NAMALWA (cell line): ENCODE measurements at regions not wholly inside any gene's neighbourhood (a gene's known extent, or its start where the extent isn't known, plus 50 kb on each side); places are given as distances from the start of the nearest gene placed in this dataset.
A peak's percentile ranks its signal among the peaks of the same experiment; 100 is the strongest.
"Not testable (repeated sequence)": the region's sequence is repeated elsewhere in the genome, so short reads cannot be mapped to it uniquely, and the experiment has no call there.

Experiments used
- DNase-seq: peaks from one replicate; pipeline ENCODE4 v3.0.0-alpha.2; 2015; ENCODE audit warnings: low spot score

DNA sequence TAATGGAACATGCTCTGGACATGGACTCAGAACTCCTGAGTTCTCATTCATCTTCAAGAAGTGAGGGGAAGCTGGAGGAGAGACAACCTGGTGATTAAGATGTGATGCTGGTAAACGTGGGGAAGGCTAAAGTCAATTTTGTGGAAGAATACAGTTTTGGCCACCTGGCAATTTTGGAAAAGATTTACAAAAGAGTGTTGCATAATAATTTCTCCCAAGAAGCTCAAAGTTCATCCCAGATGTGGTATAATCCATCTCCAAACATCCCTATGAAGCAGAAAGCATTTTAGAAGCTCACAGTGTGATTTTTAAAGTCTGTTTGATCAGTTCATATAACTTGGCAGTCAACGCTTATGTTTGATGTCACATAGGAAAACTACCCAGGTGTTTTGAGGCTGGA lies 208.7 kb downstream of the LMX1A start:
- DNase-seq, result no peak

- peak; percentile 80 for DNase-seq
Measured at GRCh38 chr1:165144757-165145397, 211.6 kb downstream of the LMX1A start.

GRCh38 chr1:165143437-165144065 lies 213.0 kb downstream of the LMX1A start:
- DNase-seq, result peak; percentile 61

- no peak for DNase-seq
Measured at GRCh38 chr1:165138960-165139359, 217.6 kb downstream of the LMX1A start.

DNA sequence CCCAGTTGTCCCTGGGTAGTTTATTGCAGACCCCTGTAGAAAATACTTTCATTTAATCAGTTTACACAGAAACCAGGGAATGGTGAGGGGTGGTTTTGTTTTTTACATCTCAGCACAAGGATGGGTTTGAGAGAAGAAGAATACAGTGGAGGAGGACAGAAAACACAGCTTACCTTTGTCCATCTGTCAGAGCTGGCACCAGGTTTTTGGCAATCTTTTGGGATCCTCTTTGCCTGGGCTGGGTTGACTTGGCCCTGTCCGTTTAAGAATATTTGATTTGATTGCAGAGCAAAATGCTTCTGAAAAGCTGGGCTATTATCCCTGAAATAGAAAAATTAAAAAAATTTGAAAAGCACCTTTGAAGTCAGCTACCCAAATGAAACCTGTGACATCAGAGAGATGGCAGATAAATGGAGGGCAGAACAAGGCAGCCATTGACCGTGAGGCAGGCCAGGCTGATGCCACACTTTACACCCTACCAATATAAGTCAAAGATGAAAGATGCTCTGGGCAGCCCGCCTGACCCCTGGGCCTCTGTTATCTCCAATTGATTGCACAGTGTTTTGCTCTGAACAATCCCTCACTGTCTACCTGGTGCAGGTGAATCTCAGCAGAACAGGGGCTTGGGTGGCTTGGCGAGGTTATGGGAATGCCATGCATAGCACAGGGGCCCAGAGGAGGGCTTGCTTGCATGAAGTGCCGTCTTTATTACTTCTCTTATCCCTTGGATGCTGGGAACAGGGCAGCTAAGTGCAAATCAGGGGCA lies 218.8 kb downstream of the LMX1A start:
- DNase-seq, result no peak

- DNase-seq, result no peak
Measured at GRCh38 chr1:165134431-165134830, 222.1 kb downstream of the LMX1A start.

DNA sequence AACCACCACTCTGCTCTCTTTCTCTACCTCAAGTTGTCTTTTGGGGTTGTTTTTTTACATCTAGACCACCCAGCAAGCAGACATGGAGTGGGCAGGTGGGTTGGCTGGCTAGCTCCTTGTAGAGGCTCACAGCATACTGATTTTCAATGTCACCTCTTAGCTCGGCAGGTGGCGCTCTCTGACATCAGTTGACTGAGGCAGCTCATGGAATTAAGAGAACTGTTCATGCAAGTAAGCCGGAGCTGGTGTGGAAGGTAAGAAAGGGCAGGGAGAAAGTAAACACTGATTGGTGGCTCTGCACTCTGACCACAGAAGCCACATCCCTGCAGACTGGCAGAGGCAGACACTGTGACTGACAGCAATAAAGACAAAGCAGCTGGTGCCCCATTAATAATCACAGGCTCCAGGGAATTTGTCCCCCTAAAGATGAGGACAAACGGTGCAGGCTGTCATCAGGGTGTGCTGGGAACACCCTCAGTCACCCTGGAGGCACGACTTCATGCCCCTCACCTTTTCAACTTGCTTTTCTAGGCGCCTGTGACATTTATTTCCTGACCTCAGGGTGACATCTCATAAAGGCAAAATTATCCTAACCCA lies 226.8 kb downstream of the LMX1A start:
- DNase-seq, result peak; percentile 82

DNA sequence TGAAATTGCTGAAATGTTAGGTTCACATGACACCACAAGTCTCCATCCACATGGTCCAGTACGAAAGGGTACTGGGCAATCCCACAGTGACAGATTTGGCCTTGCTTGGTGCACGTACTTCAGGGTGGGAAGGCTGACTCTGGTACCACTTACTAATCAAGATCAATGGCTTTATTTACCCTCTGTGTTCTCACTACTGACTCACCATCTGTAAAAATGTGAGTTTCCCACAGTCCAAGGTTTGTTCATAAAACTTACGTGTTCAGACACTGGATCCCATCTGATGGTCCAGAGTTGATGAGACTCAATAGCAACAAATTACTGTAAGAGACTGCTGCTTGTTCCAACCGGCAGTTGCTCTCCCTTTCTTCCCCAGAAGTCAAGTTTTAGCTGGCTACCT lies 231.7 kb downstream of the LMX1A start:
- DNase-seq, result no peak

DNA sequence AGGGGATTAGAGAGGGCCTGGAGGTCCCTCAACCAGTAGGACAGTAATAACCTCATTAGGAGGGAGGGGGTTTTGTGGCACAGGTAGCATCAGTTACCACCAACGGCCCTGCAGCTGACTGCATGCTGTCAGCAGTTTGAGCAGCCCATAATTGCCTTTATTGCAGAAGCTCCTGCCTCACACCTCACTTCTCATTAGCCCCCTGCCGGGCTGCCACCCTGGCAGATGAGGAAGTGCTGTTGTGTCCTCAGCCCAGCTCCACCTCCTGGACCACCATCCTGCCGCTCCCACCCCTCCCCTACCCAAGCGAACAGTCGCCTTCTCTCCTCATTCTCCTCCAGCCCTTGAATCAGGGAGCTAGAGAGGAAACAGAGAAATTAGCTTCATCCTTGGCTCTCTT lies 237.4 kb downstream of the LMX1A start:
- DNase-seq, result no peak

DNA sequence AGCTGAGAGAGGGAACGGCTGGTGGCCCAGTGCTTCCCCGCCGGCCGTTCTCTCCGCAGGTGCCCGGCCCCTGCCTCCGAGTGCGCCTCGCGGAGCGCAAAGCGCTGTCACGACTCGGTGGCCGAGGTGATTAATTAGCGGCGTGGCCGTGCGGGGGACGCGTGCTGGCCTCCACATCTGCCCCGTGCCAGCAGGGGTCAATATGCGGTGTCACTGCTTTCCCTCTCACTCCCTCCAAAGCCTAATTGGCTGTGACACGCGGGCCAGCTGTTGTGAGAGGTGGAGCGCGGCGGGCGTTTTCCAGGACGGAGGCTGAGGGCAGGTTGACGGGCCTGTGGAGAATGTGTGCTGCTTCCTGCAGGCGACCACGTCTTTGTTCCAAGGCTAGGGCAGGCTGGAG lies 239.0 kb downstream of the LMX1A start:
- DNase-seq, result no peak

- no peak for DNase-seq
Measured at GRCh38 chr1:165116732-165117131, 239.8 kb downstream of the LMX1A start.

DNA sequence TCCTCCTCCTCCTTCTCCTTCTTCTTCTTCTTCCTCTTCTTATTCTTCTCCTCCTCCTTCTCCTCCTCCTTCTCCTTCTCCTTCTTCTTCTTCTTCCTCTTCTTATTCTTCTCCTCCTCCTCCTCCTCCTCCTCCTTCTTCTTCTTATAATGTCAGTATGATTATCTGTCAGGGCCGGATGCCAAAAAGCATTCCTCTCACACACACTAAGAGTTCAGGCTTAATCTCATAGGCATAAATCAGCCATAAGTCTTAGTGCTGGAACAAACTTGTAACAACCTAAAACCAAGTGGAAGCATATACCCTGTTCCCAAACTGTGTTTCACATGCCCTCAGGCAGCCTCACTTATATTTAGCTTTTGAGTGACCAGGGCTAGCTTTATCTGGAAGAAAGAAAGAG lies 240.3 kb downstream of the LMX1A start:
- no peak for DNase-seq

GRCh38 chr1:165114889-165115285 lies 241.6 kb downstream of the LMX1A start:
- no peak for DNase-seq

DNA sequence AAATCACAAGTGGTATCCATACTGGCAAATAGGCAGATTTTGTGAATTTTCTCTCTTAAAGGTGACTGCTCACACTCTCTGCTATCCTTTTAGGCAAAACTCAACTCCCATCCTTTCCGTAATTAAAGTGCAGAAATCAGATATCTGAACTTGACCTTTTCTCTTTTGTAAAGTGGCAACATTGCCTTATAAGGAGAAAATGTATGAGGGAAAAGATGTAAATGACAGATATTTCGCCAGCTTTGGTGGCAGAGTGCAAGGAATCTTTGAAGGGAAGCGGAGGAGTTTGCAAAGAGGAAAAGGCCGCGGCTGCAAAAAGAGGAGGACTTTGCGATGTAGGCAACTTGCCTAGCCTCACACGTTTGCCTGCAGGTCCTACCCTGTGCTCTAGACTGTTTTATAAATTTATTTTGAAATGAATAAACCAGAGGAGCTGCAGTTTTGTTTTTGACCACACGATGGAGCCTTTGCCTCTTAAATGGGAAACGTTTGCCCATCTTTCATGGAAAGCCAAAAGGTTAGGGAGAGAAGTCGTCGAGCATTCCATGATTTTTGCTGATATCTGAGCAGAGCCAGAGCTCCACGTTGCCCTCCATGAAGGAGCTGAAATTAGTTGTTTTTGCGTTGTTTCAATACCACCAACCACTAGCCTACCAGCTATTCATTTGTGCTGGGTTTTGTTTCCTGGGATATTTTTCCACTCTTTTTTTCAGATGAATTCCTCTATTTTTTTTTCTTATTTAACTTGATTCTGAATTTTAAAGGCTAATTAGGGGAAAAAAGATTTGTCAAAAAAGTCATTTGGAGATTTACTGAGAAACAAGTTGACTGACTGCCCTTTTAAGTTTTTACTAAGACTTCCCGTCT lies 242.3 kb downstream of the LMX1A start:
- DNase-seq, result peak; percentile 60

- DNase-seq, result no peak
Measured at GRCh38 chr1:165112260-165112659, 244.3 kb downstream of the LMX1A start.

GRCh38 chr1:165109013-165109412 lies 247.5 kb downstream of the LMX1A start:
- DNase-seq, result no peak

GRCh38 chr1:165092542-165093162 lies 263.9 kb downstream of the LMX1A start:
- DNase-seq, result not testable (repeated sequence)

- no peak for DNase-seq
Measured at GRCh38 chr1:165080253-165080896, 276.1 kb downstream of the LMX1A start.

GRCh38 chr1:165078391-165078790 lies 278.1 kb downstream of the LMX1A start:
- no peak for DNase-seq

DNA sequence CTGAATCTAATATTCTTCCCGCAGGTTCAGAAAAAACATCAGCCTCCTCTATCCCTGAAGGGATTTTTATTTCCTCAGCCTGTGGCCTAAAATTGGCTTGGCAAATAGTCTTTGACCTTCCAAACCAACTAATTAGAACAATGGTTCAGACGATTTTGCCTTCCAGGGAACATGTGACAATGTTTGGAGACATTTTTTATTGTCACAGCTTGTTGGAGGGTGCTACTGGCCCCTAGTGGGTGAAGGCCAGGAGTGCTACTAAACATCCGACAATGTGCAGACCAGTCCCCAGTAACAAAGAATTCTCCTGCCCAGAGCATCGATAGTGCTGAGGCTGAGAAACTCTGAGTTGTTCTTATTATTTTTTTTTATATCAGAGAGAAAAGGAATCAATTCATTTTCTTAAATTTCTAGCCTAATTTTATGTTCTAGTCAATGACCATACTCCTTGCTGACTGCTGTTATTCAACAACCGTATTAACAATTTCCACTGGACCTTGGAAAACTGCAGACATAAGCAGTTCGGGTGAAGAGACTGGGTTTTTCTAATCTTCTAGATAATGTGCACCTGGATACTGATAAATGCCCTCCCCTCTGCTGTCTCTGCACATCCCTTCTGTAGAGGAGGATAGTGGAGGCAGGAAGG lies 280.7 kb downstream of the LMX1A start:
- peak; percentile 49 for DNase-seq
